DMS53 treated with DMSO at 0.1 percent for 48 hours (cell line): ENCODE measurements at regions not wholly inside any gene's neighbourhood (a gene's known extent, or its start where the extent isn't known, plus 50 kb on each side); places are given as distances from the start of the nearest gene placed in this dataset.

Experiments used
- DNase-seq: peaks from one replicate; lab custom pipeline; 2025; ENCODE audit not compliant: unreplicated experiment; lab: John Stamatoyannopoulos, UW

GRCh38 chr13:67859904-67860303 lies 629.8 kb upstream of the PCDH9 start:
- DNase-seq = no peak

GRCh38 chr13:67857581-67858310 lies 627.6 kb upstream of the PCDH9 start:
- no peak for DNase-seq

- DNase-seq = no peak
Observed at GRCh38 chr13:67856955-67857354, 626.8 kb upstream of the PCDH9 start.

- no peak for DNase-seq
Observed at GRCh38 chr13:67855741-67856238, 625.7 kb upstream of the PCDH9 start.

GRCh38 chr13:67854990-67855389 lies 624.9 kb upstream of the PCDH9 start:
- no peak for DNase-seq

GRCh38 chr13:67844574-67844973 lies 614.4 kb upstream of the PCDH9 start:
- DNase-seq = no peak

GRCh38 chr13:67841071-67841470 lies 610.9 kb upstream of the PCDH9 start:
- no peak for DNase-seq

- no peak for DNase-seq
Observed at GRCh38 chr13:67833564-67833963, 603.4 kb upstream of the PCDH9 start.

- DNase-seq = no peak
Observed at GRCh38 chr13:67829641-67830040, 599.5 kb upstream of the PCDH9 start.

- DNase-seq = no peak
Observed at GRCh38 chr13:67827992-67828391, 597.9 kb upstream of the PCDH9 start.

GRCh38 chr13:67821606-67822005 lies 591.5 kb upstream of the PCDH9 start:
- no peak for DNase-seq

- no peak for DNase-seq
Observed at GRCh38 chr13:67806796-67807195, 576.7 kb upstream of the PCDH9 start.

GRCh38 chr13:67803118-67803517 lies 573.0 kb upstream of the PCDH9 start:
- DNase-seq = no peak

- no peak for DNase-seq
Observed at GRCh38 chr13:67792151-67792676, 562.1 kb upstream of the PCDH9 start.

- no peak for DNase-seq
Observed at GRCh38 chr13:67791047-67791446, 560.9 kb upstream of the PCDH9 start.

GRCh38 chr13:67776151-67776550 lies 546.0 kb upstream of the PCDH9 start:
- DNase-seq = no peak

- no peak for DNase-seq
Observed at GRCh38 chr13:67775359-67775758, 545.2 kb upstream of the PCDH9 start.

- DNase-seq = no peak
Observed at GRCh38 chr13:67772807-67773453, 542.8 kb upstream of the PCDH9 start.

- DNase-seq = no peak
Observed at GRCh38 chr13:67771106-67771505, 541.0 kb upstream of the PCDH9 start.

- peak; percentile 20 for DNase-seq
Observed at GRCh38 chr13:67769987-67770341, 539.8 kb upstream of the PCDH9 start.

- peak; percentile 27 for DNase-seq
Observed at GRCh38 chr13:67769063-67769986, 539.2 kb upstream of the PCDH9 start.
